GM21360 (cell line): ENCODE measurements at regions not wholly inside any gene's neighbourhood (a gene's known extent, or its start where the extent isn't known, plus 50 kb on each side); places are given as distances from the start of the nearest gene placed in this dataset.
A peak's percentile ranks its signal among the peaks of the same experiment; 100 is the strongest.
"Not testable (repeated sequence)": the region's sequence is repeated elsewhere in the genome, so short reads cannot be mapped to it uniquely, and the experiment has no call there.

Source experiments
- ATAC-seq: cut with Tn5 transposase; IDR thresholded peaks from one replicate; pipeline ENCODE4 v1.9.1; 2021; ENCODE audit warnings: mild to moderate bottlenecking, moderate library complexity; ENCODE audit not compliant: unreplicated experiment

DNA sequence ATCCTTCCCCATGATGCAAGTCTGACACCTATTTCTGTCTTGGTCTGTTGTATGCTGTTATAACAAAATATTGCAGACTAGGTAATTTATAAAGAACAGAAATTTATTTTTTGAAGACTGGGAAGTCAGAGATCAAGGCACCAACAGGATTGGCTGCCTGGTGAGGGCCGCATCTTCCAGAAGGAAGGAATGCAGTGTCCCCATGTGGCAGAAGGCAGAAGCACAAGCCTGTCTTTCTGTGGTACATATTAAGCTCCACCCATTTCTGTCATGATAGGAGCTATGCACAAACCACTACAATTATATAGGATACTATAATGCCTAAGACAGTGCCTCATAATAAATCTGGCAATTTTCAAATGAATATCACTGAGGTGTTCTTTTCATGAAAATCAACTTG lies 502.3 kb upstream of the DIAPH2 start:
- ATAC-seq = peak; percentile 91

GRCh38 chrX:96183391-96183790 lies 501.3 kb upstream of the DIAPH2 start:
- no peak for ATAC-seq

DNA sequence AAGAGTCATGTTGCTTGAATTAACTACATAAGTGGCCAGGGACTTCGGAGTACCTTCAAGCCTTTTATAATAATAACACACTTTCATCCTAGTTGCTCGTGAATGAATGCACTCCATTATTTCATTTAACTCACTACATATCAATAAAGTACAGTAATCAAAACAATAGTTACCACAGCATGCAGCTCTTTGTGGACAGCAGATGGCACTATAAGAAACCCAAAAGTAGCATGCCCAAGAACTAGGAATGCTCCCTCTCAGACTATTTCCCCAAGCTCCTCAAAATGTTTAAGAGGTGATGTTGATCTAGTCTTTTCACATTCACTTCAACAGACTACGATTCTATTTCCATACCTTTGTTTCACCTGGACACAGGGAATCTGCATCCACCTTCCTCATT lies 500.8 kb upstream of the DIAPH2 start:
- no peak for ATAC-seq

DNA sequence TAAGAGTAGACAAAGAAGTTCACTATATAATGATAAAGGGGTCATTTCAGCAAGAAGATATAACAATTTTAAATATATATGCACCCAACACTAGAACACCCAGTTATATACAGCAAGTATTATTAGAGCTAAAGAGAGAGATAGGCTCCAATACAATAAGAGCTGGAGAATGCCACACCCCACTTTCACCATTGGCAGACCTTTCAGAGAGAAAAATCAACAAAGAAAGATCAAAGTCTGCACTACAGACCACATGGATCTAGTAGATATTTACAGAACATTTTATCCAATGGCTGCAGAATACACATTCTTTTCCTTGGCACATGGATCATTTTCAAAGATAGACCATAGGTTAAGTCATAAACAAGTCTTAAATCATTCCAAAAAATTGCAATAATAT lies 479.7 kb upstream of the DIAPH2 start:
- no peak for ATAC-seq

- ATAC-seq = no peak
Observed at GRCh38 chrX:96211953-96212352, 472.7 kb upstream of the DIAPH2 start.

- not testable (repeated sequence) for ATAC-seq
Observed at GRCh38 chrX:96214681-96215080, 470.0 kb upstream of the DIAPH2 start.

DNA sequence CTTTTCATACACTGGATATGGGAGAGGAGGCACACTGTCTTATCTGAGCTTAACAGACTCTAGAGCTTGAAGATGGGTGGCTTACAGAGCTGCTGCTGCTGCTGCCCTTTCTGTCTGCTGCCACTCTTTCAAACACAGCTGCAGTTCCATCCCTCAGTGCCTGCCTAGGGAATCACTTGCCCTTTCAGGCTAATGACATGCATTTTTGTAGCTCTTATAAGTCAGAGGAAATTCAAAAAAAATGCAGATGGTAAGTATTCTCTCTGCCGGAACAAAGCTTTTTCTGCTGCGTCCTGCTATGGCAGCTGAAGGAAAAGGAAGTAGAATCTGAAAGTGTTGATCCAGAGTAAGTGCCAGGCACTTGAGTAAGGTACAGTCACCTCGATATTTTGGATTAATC lies 460.4 kb upstream of the DIAPH2 start:
- ATAC-seq = no peak

GRCh38 chrX:96244955-96245354 lies 439.7 kb upstream of the DIAPH2 start:
- ATAC-seq = no peak

DNA sequence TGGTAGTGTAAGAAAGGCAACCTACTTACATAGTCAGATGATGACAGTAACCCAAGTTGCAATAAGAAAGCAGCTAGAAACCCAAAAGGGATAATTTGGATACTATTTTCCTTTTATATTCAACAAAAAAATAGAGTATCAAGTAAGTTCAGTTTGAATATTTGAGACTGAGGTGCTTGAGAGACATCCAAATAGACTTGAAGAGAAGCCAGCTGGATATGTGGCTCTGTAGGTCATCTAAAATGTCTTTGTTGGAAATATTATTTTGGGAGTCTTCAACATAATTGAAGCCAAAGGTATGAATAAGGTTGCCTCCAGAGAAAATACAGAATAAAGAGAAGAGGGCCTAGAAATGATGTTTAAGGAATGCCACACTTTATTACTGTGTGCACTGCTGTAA lies 438.2 kb upstream of the DIAPH2 start:
- ATAC-seq = no peak
